NCI-H82 (cell line): ENCODE measurements at regions not wholly inside any gene's neighbourhood (a gene's known extent, or its start where the extent isn't known, plus 50 kb on each side); places are given as distances from the start of the nearest gene placed in this dataset.

Source experiments
- DNase-seq: peaks from one replicate; lab custom pipeline; 2025; lab: John Stamatoyannopoulos, UW

GRCh38 chr15:94761574-94761973 lies 530.2 kb downstream of the MCTP2 start:
- DNase-seq, result no peak

- no peak for DNase-seq
These were observed 537.7 kb downstream of the MCTP2 start for GRCh38 chr15:94769089-94769488.

GRCh38 chr15:94770199-94770598 lies 538.8 kb downstream of the MCTP2 start:
- DNase-seq, result no peak

DNA sequence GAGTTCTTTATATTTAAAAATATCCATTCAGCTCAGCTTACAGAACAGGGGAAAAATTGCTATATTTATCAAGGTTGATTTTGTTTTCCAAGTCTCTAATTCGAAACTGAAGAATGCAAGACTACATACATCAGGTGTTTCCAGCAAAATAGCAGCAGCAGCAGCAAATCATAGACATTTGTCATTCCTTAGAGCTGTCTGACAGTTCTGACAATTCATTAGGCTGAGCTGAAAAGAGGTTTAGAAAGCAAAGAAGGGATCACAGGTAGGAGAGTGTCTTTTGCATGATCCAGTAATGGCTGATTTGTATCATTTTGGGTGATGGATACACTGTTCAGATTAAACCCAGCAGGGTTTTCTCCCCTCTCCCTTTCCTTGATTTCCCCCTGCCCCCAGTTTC lies 545.7 kb downstream of the MCTP2 start:
- no peak for DNase-seq

DNA sequence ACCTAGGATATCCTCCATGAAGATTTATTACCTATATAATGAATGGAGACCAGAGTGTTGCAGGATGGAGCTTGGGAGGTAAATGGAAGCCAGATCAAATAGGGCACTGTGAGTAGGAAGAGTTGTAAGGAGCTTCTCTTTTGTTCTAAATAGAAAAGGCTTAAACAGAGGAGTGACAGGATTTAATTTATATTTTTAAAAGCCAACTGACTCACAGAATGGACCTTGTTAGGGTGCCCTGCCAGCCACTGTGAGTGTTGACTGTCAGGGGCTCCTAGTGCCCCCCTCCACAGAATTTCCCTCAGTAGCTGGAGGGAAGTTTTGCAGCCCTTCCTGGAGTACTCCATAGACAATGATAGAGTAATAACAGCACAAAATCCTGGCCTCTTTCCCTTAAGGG lies 547.5 kb downstream of the MCTP2 start:
- DNase-seq, result no peak

DNA sequence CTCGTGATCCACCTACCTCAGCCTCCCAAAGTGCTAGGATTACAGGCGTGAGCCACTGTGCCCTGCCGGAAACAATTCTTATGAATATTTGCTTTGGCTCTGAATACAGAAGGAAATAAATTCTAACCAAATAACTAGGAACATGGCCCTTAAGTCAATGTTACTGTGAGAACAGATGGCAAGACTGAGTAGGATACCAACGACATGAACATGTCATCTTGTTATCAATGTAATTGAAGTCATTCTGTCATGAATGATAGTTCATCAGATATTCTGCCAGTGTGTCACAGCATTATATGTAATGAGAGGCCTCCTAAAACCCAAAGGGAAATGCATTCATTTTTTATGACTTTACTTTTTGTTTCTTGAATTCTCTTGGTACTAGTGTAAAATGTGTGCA lies 548.8 kb downstream of the MCTP2 start:
- DNase-seq, result no peak

- no peak for DNase-seq
These were observed 553.7 kb downstream of the MCTP2 start for GRCh38 chr15:94785091-94785490.

DNA sequence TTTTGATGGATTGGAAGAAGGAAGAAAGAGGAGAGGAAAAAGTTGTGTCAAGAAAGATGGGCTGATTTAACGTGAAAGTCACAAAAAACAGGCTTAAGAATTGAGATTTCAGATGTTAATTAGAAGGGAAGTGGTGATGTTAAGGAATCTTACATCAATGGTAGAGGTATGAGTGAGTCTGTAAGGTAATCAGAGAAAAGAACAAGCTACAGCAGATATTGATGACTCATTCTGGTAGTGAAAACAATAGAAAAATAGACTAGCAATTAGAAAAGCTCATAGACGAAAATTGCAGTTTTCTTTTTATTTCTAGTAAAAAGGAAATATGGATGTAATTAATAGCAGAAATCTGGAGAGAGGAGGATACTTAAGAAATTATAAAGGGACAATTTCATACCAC lies 559.6 kb downstream of the MCTP2 start:
- no peak for DNase-seq

DNA sequence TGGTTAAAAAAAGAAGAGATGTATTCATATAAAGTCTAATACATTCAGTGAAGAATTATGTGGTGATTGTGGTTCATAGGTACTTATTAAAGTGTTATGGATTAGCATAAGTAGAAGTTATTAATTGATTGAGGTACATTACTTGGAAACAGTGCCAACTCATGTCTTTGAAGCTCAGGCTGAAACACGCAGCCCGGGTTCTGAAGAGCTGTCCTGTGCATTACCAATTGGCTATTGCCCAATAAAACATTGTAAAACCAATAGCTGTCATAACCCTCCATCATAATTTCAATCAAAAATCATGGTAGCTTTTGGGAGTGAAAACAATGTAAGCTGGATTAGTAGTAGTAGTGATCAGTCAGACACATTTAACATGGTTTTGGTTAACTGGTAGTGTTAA lies 560.1 kb downstream of the MCTP2 start:
- no peak for DNase-seq

GRCh38 chr15:94792196-94792595 lies 560.8 kb downstream of the MCTP2 start:
- no peak for DNase-seq

GRCh38 chr15:94793207-94793606 lies 561.8 kb downstream of the MCTP2 start:
- no peak for DNase-seq

DNA sequence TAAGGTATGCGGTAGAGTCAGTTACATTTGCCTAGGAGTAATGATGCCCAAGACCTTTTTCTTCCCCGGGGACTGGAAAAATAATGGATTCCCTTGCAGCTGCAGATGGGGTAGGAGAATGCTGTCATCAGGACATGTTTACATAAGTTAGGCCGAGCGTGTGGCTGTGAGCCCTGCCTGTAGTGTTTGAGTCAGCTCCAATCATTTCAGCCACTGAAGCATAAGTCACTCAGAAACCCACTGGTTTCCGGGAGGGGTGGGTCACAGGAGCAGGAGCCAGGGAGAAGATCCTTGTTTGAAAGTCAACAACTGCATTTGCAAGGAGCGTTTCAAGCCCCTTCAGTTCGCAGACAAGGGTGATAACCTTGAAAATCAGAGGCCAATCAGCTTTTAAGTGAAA lies 562.3 kb downstream of the MCTP2 start:
- no peak for DNase-seq

- no peak for DNase-seq
These were observed 573.3 kb downstream of the MCTP2 start for GRCh38 chr15:94804613-94805012.

DNA sequence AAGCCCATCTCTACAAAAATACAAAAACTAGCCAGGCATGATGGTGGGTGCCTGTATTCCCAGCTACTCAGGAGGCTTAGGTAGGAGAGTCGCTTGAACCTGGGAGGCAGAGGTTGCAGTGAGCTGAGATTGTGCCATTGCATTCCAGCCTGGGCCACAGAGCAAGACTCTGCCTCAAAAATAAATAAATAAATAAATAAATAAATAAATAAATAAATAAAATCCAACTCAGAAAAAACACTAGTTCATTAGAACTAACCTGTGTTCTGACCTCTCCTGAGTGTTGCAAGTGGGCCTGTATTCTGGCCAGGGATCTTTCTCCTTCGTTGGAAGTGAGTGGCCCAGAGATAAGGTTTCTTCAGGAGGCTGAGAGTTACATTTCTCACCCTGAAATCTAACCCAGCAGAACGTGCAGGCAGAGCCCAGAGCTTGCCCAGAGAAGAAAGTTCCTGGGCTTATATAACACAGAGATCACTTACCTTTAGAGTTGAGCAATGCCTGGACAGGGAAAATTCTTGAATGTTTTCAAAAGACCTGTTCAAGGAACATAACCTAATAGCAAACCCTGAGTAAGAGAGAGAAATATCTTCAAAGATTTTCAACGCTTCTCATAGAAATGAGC lies 583.9 kb downstream of the MCTP2 start:
- DNase-seq, result no peak

DNA sequence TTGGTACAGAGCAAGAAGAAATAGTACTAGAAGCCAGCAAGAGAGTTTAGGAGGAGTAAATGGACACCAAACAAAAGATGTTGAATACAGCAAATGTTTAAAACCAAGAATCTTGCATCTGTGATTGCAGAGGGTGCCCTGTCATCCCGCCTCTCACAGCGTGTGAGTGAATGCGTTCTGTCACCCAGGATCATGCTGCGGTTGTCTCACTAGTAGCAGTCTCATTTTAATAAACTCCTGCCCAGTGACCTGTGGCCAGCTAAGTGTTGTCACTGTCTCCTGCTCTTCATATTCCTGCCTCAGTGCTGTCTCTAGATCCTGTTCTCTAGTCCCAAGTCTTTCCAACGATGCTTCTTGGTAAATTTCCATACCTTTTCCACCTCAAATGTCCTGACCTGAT lies 584.6 kb downstream of the MCTP2 start:
- DNase-seq, result no peak

- no peak for DNase-seq
These were observed 598.8 kb downstream of the MCTP2 start for GRCh38 chr15:94829887-94830884.

DNA sequence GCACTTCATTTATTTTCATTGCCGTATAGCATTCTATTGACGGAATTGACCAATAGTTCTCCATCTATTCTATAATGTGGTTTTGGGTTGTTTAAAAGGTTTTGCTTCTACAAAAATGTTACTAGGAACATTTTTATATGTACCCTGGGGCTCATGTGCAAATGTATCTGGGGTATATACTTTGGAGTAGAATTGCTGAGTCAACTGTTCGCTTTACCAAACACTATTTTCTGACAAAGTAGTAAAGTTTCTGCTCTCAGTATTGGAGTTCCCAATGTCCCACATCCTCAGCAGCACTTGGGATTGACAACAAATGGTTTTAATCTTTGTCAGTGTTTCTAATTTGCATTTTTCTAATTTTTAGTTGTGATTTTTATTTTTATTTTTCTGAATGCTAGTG lies 602.6 kb downstream of the MCTP2 start:
- no peak for DNase-seq

GRCh38 chr15:94834494-94834893 lies 603.1 kb downstream of the MCTP2 start:
- DNase-seq, result no peak

DNA sequence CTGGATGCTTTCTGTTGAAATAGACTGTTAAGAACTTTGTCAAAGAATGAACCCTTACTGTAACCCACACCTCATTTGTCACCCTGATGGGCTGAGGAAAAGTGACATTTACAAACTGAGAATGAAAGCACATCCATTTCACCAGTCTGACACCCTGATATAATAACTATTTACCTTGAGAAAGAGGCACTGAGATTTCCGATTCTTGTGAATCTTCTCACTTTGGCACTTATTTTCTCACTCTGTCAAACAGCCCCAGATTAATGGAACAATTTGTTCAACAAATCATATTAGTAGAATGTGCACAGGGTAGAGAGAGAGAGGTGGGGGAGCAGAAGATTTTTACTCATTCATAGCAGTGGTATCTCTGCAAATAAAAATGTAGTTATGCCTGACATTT lies 606.9 kb downstream of the MCTP2 start:
- no peak for DNase-seq

DNA sequence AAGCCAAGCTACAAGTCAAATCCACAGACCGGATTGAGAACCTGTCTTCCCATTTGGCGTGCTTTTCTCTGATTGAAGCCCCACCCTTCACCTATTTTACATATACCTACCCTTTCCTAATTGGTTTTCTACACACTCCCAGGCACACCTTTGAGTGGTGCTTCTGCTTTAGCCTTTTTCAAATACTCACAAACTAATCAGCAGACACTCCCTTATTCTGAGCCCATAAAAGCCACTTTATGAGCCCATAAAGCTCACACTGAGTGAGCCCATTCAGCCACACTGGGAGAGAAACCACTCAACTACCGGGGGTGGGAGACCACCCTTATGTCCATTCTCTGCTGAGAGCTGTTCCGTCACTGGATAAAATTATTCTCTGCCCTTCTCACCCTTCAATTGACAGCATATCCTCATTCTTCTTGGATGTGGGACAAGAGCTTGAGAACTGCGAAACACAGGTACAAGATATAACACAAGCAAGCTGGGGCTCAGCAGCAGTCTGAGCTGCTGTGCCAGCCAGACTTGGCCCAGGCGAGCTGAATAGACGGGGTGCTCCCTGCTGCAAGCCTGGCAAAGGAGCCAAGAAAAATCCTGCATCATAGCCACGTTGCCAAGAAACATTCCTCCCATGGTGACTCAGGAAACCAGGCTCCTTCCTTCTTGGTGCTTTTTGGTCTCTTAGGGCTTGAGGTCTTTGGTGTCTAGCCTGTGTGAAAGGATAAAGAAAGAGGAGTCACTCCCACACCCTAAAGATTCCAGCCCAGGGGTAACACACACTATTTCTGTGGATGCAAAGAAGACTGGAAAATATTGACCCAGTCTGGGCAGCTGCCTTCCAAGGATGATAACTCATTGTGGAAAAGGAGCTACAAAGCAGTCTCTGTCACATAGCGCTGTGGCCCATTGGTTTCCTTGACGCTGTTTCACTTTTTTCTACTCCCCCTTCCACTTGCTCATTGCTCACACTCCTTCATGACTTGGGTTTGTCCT lies 609.7 kb downstream of the MCTP2 start:
- DNase-seq, result no peak

GRCh38 chr15:94843060-94843459 lies 611.7 kb downstream of the MCTP2 start:
- no peak for DNase-seq

GRCh38 chr15:94844198-94844537 lies 612.8 kb downstream of the MCTP2 start:
- no peak for DNase-seq
